Neural crest cell (in vitro differentiated cells): ENCODE measurements at regions not wholly inside any gene's neighbourhood (a gene's known extent, or its start where the extent isn't known, plus 50 kb on each side); places are given as distances from the start of the nearest gene placed in this dataset.

Experiments
- DNase-seq: peaks from one replicate; pipeline ENCODE4 v3.0.0; 2021; ENCODE audit warnings: low read depth, mixed read lengths, low spot score
- H3K27ac Mint-ChIP-seq: one replicate; pipeline ENCODE4 v1.8.0; 2021; ENCODE audit warnings: mild to moderate bottlenecking, mixed read lengths; ENCODE audit not compliant: unreplicated experiment
- H3K27me3 Mint-ChIP-seq: 2 replicates; pipeline ENCODE4 v1.8.0; 2021; ENCODE audit warnings: low read depth, mild to moderate bottlenecking, mixed read lengths
- H3K36me3 Mint-ChIP-seq: 2 replicates; pipeline ENCODE4 v1.8.0; 2021; ENCODE audit warnings: low read depth, mild to moderate bottlenecking, mixed read lengths
- H3K4me1 Mint-ChIP-seq: 2 replicates; pipeline ENCODE4 v1.8.0; 2021; ENCODE audit warnings: mixed read lengths
- H3K4me3 Mint-ChIP-seq: one replicate; pipeline ENCODE4 v1.8.0; 2021; ENCODE audit warnings: mild to moderate bottlenecking, mixed read lengths
- H3K9me3 Mint-ChIP-seq: 2 replicates; pipeline ENCODE4 v1.8.0; 2021; ENCODE audit warnings: mixed read lengths
- TF ChIP-seq, protein P1 (sequence below): fragments of 200-600 bp; sonication (generic); conservative IDR thresholded peaks from 2 replicates; pipeline ENCODE4 v1.5.0; 2021; ENCODE audit warnings: antibody characterized with exemption, mild to moderate bottlenecking

DNA sequence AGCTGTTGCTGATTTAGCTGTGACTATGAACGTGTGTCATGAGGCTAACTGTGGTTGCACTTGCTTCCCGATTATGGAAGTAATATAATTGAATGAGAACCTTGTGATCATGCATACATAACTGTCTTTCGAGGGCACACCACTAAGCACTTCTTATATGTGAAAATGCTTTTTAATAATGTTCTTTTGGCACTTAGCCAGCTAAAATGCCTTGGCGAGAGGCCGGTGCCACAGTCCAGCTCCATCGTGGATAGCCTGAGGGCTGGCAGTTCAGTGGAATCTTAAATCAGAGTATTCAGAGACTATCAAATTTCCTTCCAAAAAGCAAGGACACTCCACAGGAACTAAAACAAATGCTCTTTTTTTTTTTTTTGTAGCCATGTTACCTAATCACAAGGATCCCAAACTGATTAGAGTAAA lies 161.6 kb upstream of the FRMD4B start:
- no peak for DNase-seq
- Mint-ChIP-seq H3K4me1 (peaks cover 6% of the 10 kb centered on the region), H3K9me3 (no peaks in the 10 kb centered on the region), H3K27ac (no peak overlapping the region), H3K36me3 (no peaks in the 10 kb centered on the region), H3K27me3 (peaks cover 21% of the 10 kb centered on the region), H3K4me3 (no peak overlapping the region)
- TF ChIP-seq, protein P1, sequence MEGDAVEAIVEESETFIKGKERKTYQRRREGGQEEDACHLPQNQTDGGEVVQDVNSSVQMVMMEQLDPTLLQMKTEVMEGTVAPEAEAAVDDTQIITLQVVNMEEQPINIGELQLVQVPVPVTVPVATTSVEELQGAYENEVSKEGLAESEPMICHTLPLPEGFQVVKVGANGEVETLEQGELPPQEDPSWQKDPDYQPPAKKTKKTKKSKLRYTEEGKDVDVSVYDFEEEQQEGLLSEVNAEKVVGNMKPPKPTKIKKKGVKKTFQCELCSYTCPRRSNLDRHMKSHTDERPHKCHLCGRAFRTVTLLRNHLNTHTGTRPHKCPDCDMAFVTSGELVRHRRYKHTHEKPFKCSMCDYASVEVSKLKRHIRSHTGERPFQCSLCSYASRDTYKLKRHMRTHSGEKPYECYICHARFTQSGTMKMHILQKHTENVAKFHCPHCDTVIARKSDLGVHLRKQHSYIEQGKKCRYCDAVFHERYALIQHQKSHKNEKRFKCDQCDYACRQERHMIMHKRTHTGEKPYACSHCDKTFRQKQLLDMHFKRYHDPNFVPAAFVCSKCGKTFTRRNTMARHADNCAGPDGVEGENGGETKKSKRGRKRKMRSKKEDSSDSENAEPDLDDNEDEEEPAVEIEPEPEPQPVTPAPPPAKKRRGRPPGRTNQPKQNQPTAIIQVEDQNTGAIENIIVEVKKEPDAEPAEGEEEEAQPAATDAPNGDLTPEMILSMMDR, result no peak

DNA sequence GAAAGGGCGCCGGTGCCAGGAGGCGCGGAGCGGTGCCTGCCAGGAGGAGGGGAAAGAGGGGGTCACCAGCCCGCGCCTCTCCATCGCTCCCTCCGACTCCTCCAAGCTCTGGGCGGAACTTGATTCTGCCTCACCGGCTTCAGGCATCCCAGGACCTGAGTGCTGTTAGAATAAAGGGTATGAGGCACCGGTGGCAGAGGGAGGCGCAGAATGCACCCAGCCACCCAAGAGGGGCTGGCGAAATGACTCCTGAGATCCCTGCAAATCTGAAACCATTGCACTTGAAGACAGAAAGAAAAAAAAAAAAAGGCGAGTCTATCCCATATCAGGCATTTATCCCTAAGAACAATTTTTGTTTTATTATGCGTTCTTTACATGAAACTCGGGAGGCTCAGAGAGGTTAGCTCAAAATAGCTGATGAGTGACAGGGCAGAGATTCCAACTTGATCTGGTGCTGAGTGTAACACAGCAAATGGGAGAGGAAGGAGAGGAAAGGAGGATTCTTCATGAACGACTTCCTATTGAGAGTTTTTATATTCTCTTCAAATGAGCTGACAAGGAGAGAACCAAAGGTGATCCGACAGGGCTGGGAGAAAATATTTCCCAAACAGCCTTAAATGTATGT lies 157.0 kb upstream of the FRMD4B start:
- peaks cover 41% of the 10 kb centered on the region for H3K27me3 Mint-ChIP-seq
- H3K9me3 Mint-ChIP-seq, result no peaks in the 10 kb centered on the region
- no peaks in the 10 kb centered on the region for H3K36me3 Mint-ChIP-seq
- H3K4me3 Mint-ChIP-seq, result peak overlapping the region; percentile 90
- DNase-seq, result no peak
- H3K27ac Mint-ChIP-seq, result no peak overlapping the region
- peaks cover 16% of the 10 kb centered on the region for H3K4me1 Mint-ChIP-seq
- TF ChIP-seq, protein P1, result no peak

DNA sequence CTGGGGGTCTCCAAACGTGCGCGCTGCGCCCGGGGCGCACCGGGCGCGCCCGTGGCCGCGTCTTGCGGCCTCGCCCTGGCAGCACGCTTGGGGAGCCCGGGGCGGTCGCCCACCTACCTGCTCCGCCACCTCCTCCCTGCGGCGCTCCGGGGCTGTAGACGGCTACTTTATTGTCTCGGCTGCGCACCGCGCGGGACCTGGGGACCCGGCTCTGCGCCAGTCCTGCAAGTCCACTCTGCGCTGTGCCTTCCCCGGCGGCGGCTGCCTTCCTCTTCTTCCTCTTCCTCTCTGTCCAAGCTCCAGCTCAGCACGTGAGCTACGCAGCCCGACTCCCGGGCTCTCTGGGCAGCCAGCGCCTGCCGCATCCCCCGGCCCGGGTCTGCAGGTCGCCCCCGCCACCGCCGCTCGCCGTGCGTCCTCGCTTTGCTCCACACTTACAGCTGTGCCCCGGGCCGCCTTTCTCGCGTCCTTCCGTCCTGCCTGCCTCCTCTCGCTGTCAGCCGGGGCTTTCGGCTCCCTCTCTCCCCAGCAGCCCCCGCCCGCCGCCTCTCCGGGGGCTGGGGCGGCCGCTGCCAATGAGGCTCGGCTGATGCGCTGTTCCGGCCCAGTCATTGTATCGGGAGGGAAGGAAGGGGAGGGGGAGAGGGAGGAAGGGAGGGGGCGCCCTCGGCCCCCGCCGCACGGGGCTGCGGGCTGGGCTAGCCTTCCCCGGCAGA lies 156.4 kb upstream of the FRMD4B start:
- TF ChIP-seq, protein P1, result no peak
- Mint-ChIP-seq H3K36me3 (no peaks in the 10 kb centered on the region), H3K4me3 (peak overlapping the region; percentile 95), H3K27me3 (peaks cover 41% of the 10 kb centered on the region), H3K9me3 (no peaks in the 10 kb centered on the region), H3K4me1 (peaks cover 16% of the 10 kb centered on the region), H3K27ac (no peak overlapping the region)
- DNase-seq, result peak; percentile 36

DNA sequence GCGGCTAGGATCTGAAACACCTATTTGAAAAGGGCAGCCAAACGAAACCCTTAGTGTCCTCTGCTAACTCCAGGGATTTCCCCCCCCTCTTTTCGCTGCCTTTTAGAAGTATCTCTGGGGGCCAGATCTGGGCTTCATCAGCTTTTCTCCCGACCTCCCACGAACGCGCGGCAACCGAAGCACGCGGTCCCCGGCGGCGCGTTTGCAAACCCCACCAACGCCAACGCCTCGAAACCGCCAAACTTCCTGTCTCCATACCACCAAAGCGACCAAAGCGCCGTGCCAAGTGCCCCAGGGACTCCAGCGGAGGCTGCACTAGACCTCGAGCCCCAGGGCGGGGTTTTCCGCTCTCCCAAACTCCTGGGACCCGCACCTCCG lies 155.8 kb upstream of the FRMD4B start:
- H3K36me3 Mint-ChIP-seq, result no peaks in the 10 kb centered on the region
- H3K4me3 Mint-ChIP-seq, result peak overlapping the region; percentile 95
- no peak for DNase-seq
- no peaks in the 10 kb centered on the region for H3K9me3 Mint-ChIP-seq
- H3K4me1 Mint-ChIP-seq, result peaks cover 16% of the 10 kb centered on the region
- TF ChIP-seq, protein P1, result no peak
- peak overlapping the region; percentile 45 for H3K27ac Mint-ChIP-seq
- peaks cover 41% of the 10 kb centered on the region for H3K27me3 Mint-ChIP-seq

DNA sequence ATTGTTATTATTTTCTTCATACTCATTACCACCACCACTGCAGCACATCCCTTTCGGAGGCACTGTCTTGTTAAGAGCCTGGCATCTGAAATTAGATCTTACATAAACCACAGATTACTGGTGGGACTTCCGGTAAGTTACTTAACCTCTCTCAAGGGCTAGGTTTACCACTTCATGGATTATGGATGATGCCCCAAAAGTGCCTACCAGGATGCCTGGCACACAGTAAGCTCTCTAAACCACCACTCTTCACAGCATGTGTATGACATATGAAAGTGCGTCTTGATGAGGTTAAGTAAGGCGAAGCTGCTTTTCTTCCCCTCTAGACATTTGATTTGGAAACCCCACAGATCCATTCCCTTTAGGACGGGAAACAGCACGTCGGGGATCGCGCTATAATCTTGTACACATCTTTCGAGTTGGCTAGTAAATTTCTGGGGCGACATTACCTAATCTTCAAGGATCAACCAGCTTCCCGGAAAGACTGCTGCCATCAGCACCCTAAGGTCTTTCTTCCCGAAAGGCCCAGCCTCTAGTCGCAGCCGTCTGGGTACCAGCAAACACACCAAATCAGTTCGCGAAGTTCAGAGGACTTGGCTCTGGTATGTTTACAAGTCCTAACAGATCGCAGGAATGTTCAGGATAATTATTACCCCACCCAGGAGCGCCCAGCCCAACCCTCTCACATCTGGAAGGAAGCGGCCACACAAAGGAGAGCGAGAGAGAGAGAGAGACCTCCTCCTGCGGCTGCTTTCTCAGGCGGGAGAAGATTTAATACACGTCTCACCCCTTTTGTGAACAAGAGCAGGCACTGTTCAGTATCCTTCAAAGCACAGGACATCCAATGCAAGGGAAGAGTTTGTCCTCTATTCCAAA lies 155.1 kb upstream of the FRMD4B start:
- H3K36me3 Mint-ChIP-seq, result no peaks in the 10 kb centered on the region
- H3K27me3 Mint-ChIP-seq, result peaks cover 41% of the 10 kb centered on the region
- H3K27ac Mint-ChIP-seq, result no peak overlapping the region
- H3K4me1 Mint-ChIP-seq, result peaks cover 16% of the 10 kb centered on the region
- peak overlapping the region; percentile 95 for H3K4me3 Mint-ChIP-seq
- H3K9me3 Mint-ChIP-seq, result no peaks in the 10 kb centered on the region
- peak; percentile 2 for DNase-seq
- TF ChIP-seq, protein P1, result no peak
